KMS-11 (cell line): ENCODE measurements at regions not wholly inside any gene's neighbourhood (a gene's known extent, or its start where the extent isn't known, plus 50 kb on each side); places are given as distances from the start of the nearest gene placed in this dataset.
"Not testable (repeated sequence)": the region's sequence is repeated elsewhere in the genome, so short reads cannot be mapped to it uniquely, and the experiment has no call there.

Experiments
- H2AFZ ChIP-seq: fragments of 200-600 bp; sonication (generic); 2 replicates; pipeline ENCODE4 v1.6.1; 2016; ENCODE audit warnings: antibody characterized with exemption, mixed run types, low read depth
- H3K27ac ChIP-seq: fragments of 200-600 bp; sonication (generic); 2 replicates; pipeline ENCODE4 v1.6.1; 2016; ENCODE audit warnings: mild to moderate bottlenecking, mixed run types
- H3K27me3 ChIP-seq: fragments of 200-600 bp; sonication (generic); 2 replicates; pipeline ENCODE4 v1.6.1; 2017; ENCODE audit warnings: mild to moderate bottlenecking, low read depth, mixed run types, moderate library complexity; ENCODE audit not compliant: insufficient read depth
- H3K36me3 ChIP-seq: fragments of 200-600 bp; sonication (generic); 2 replicates; pipeline ENCODE4 v1.6.1; 2017; ENCODE audit warnings: mild to moderate bottlenecking, mixed run types; ENCODE audit not compliant: insufficient read depth
- H3K4me1 ChIP-seq: fragments of 200-600 bp; sonication (generic); 2 replicates; pipeline ENCODE4 v1.6.1; 2016; ENCODE audit warnings: mild to moderate bottlenecking, low read depth, mixed run types; ENCODE audit not compliant: poor library complexity, severe bottlenecking
- H3K4me2 ChIP-seq: fragments of 200-600 bp; sonication (generic); 2 replicates; pipeline ENCODE4 v1.7.0; 2016; ENCODE audit warnings: mild to moderate bottlenecking, mixed run types
- H3K4me3 ChIP-seq: fragments of 200-600 bp; sonication (generic); IDR thresholded peaks from 2 replicates; pipeline ENCODE4 v1.6.1; 2017; ENCODE audit warnings: low read depth, low read length, mixed read lengths; ENCODE audit not compliant: insufficient read depth
- H3K79me2 ChIP-seq: fragments of 200-600 bp; sonication (generic); 2 replicates; pipeline ENCODE4 v1.6.1; 2016; ENCODE audit warnings: low read depth, mixed run types; ENCODE audit not compliant: insufficient read depth
- H3K9ac ChIP-seq: fragments of 200-600 bp; sonication (generic); 2 replicates; pipeline ENCODE4 v1.6.1; 2016; ENCODE audit warnings: mild to moderate bottlenecking, mixed run types
- H4K20me1 ChIP-seq: fragments of 200-600 bp; sonication (generic); 2 replicates; pipeline ENCODE4 v1.6.1; 2016; ENCODE audit warnings: mild to moderate bottlenecking, mixed run types; ENCODE audit not compliant: insufficient read depth
- TF ChIP-seq, protein P1 (sequence below): fragments of 200-600 bp; sonication (generic); conservative IDR thresholded peaks from 2 replicates; pipeline ENCODE4 v1.6.1; 2017; ENCODE audit warnings: low read depth, mild to moderate bottlenecking, antibody characterized with exemption, low read length, moderate library complexity, mixed read lengths

DNA sequence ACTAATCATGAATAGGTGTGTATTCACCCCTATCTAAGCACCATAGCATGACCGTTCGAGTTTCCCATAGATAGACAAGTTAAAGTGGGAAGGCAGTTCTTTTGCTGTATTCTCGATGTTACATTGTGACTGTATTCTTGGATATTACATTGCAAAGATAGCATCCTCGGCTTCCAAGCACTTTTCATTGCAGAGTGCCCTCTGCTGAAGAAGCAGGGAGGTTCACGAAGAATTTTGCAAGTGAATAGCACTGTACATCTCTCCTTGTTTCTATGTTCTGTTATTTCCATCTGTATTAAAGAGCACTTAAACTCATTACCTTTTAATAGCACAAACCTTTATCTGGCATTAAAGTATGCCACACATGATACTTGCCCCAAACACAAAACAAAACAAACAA, 426.7 kb upstream of the ARX start:
- H2AFZ ChIP-seq: no peak overlapping the region
- TF ChIP-seq, protein P1, sequence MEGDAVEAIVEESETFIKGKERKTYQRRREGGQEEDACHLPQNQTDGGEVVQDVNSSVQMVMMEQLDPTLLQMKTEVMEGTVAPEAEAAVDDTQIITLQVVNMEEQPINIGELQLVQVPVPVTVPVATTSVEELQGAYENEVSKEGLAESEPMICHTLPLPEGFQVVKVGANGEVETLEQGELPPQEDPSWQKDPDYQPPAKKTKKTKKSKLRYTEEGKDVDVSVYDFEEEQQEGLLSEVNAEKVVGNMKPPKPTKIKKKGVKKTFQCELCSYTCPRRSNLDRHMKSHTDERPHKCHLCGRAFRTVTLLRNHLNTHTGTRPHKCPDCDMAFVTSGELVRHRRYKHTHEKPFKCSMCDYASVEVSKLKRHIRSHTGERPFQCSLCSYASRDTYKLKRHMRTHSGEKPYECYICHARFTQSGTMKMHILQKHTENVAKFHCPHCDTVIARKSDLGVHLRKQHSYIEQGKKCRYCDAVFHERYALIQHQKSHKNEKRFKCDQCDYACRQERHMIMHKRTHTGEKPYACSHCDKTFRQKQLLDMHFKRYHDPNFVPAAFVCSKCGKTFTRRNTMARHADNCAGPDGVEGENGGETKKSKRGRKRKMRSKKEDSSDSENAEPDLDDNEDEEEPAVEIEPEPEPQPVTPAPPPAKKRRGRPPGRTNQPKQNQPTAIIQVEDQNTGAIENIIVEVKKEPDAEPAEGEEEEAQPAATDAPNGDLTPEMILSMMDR: no peak
- H3K4me1 ChIP-seq: no peaks in the 10 kb centered on the region
- no peaks in the 10 kb centered on the region for H3K79me2 ChIP-seq
- H3K27me3 ChIP-seq: no peaks in the 10 kb centered on the region
- H3K4me2 ChIP-seq: no peak overlapping the region
- H3K4me3 ChIP-seq: no peak overlapping the region
- no peaks in the 10 kb centered on the region for H3K36me3 ChIP-seq
- H4K20me1 ChIP-seq: no peaks in the 10 kb centered on the region
- H3K27ac ChIP-seq: no peak overlapping the region
- H3K9ac ChIP-seq: no peak overlapping the region

DNA sequence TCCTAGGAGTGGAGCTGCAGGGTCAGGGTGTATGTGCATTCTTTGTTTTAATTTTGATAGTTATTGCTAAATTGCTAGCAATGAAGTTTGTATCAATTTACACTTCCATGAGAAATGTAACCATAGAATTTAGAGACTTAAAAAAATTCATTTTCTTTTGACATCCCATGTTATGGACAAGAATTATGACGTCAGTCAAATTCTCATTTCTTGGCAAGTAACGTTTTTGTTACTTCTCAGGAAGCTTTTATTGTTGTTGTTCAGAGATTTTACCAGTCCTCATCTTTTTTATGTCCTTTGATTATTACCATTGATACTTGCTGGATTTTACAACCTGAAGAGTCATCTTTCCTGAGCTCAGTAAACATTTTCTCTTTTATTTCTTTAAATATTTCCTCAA, 417.5 kb upstream of the ARX start:
- H3K79me2 ChIP-seq: no peaks in the 10 kb centered on the region
- H3K4me3 ChIP-seq: no peak overlapping the region
- TF ChIP-seq, protein P1: no peak
- H3K4me2 ChIP-seq: no peak overlapping the region
- no peak overlapping the region for H2AFZ ChIP-seq
- H3K36me3 ChIP-seq: no peaks in the 10 kb centered on the region
- H3K27ac ChIP-seq: no peak overlapping the region
- no peaks in the 10 kb centered on the region for H4K20me1 ChIP-seq
- H3K9ac ChIP-seq: no peak overlapping the region
- no peaks in the 10 kb centered on the region for H3K4me1 ChIP-seq
- H3K27me3 ChIP-seq: no peaks in the 10 kb centered on the region

DNA sequence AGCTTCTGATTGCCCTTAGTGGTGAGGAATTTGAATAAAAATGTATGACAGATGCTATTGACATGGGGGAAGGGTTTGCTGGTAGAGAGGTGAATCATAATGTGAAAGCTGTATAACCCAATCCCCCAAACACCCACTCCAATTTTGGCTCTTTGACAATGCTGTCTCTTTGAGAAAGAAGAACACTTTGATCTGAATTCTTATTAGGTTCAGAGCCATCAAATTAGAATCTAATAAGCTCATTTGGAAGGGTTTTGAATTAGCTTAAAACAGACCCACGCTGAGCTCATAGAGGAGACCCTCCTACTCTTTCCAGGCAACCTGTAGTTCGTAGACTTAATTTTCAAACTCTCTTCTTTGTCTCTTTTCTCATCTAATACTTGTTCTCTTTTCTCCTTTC, 416.6 kb upstream of the ARX start:
- Histone ChIP-seq H3K4me2 (no peak overlapping the region), H3K4me1 (no peaks in the 10 kb centered on the region), H4K20me1 (no peaks in the 10 kb centered on the region), H3K4me3 (no peak overlapping the region), H3K9ac (no peak overlapping the region), H2AFZ (no peak overlapping the region), H3K36me3 (no peaks in the 10 kb centered on the region), H3K79me2 (no peaks in the 10 kb centered on the region), H3K27me3 (no peaks in the 10 kb centered on the region), H3K27ac (no peak overlapping the region)
- TF ChIP-seq, protein P1: no peak

DNA sequence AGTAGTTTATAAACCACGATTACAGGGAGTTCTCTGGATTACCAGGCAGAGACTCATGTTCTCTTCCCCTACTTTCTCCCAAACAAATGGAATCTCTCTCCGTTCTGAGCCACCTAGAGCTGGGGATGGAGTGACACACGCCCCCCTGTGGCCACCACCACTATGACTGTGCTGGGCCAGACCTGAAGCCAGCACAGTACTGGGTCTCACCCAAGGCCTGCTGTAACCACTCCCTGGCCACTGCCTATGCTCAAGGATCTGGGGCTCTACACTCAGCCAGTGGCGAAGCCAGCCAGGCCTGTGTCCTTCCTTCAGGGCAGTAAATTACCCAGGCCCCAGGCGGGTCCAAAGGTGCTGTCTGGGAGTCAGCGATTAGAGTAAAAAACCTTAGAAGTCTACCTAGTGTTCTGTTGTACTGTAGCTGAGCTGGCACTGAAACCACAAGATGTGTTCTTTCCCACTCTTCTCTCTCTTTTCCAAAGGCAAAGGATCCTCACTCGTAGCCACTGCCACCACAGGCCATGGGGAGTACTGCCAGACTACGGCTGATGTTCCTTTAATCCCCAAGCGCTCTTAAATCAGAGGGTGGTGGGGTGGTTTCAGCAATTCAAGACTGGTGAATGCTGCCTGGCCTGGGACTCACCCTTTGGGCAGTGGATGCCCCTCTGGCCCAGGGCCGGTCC, 412.2 kb upstream of the ARX start:
- H3K27me3 ChIP-seq: no peaks in the 10 kb centered on the region
- H3K36me3 ChIP-seq: no peaks in the 10 kb centered on the region
- H3K79me2 ChIP-seq: no peaks in the 10 kb centered on the region
- TF ChIP-seq, protein P1: no peak
- no peaks in the 10 kb centered on the region for H3K4me1 ChIP-seq
- H2AFZ ChIP-seq: no peak overlapping the region
- no peak overlapping the region for H3K4me3 ChIP-seq
- H3K27ac ChIP-seq: no peak overlapping the region
- no peak overlapping the region for H3K4me2 ChIP-seq
- H4K20me1 ChIP-seq: no peaks in the 10 kb centered on the region
- no peak overlapping the region for H3K9ac ChIP-seq

DNA sequence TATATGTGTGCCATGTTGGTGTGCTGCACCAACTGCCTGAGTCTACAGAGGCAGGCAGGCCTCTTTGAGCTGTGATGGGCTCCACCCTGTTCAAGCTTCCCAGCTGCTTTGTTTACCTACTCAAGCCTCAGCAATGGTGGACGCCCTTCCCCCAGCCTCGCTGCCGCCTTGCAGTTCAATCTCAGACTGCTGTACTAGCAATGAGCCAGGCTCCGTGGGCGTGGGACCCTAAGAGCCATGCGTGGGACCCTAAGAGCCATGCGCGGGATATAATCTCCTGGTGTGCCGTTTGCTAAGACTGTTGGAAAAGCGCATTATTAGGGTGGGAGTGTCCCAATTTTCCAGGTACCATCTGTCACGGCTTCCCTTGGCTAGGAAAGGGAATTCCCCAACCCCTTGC, 388.4 kb upstream of the ARX start:
- H4K20me1 ChIP-seq, H3K27ac ChIP-seq, H3K36me3 ChIP-seq, H3K4me3 ChIP-seq, H3K27me3 ChIP-seq, H2AFZ ChIP-seq, H3K4me2 ChIP-seq, H3K9ac ChIP-seq, H3K79me2 ChIP-seq, H3K4me1 ChIP-seq: not testable (repeated sequence)
